ENCODE measurements at regions not wholly inside any gene's neighbourhood (a gene's known extent, or its start where the extent isn't known, plus 50 kb on each side); places are given as distances from the start of the nearest gene placed in this dataset.

DNA sequence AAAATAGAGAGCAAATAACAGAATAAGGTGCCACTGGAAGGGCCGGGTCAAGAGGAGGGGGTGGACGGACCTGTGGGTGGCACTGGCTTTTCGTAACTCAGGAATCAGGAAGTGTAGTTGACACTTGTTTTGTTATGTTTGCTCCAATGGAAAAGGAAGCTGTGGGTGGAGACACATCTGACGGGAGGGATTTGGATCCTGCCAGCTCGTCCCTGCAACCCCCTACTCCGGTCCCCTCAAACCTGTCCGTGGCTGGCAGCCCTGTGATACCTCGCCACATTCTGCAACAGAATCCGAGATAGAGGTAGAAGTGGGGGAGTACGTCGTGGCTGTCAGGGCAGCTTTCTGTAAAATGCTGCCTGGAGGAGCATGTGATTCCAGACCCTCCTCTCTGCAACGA, 104.2 kb upstream of the IER5L start:
- peak; percentile 1 for DNase-seq
- H3K27ac Mint-ChIP-seq = no peak overlapping the region
- H3K9me3 Mint-ChIP-seq = no peaks in the 10 kb centered on the region
- ChIA-PET CTCF (no interaction called here), POLR2A (no interaction called here)
- intact Hi-C loops (cut with micrococcal nuclease) = no loop called here
- no peak overlapping the region for H3K4me3 Mint-ChIP-seq
- no peaks in the 10 kb centered on the region for H3K36me3 Mint-ChIP-seq
- H3K27me3 Mint-ChIP-seq = no peaks in the 10 kb centered on the region
- H3K4me1 Mint-ChIP-seq (ENCODE audit: low read depth) = no peaks in the 10 kb centered on the region

DNA sequence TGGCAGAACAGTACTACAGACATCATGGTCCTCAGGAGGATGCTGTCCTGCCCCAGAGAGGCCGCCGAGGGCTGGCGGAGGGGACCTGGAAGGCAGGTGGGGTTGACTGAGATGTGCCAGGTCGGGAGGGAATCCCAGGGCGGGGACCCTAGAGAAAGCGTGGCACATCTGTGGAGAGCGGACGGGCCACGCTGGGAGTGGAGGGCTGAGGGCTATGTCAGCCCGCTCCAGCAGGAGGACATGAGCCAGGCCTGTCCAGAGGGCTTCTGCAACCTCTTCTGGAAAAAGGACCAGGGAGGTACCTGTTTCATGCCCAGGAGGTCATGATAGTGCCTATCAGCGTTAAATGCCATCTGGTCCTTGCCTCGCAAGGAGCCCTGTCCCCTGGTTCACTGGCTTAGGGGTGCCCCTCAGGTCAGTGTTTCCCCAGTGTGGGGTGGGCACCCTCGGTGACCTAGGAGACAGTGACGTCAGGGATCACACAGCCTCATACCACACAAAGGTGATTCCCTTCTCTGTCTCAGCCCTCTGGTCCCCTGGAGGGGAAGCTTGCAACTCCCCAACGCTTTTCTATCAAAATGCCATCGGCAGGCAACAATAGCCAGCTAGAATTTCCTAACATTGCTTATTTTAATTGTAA, 103.6 kb upstream of the IER5L start:
- Mint-ChIP-seq H3K27ac (no peak overlapping the region), H3K9me3 (no peaks in the 10 kb centered on the region), H3K4me1 (ENCODE audit: low read depth) (no peaks in the 10 kb centered on the region), H3K4me3 (no peak overlapping the region), H3K27me3 (no peaks in the 10 kb centered on the region), H3K36me3 (no peaks in the 10 kb centered on the region)
- DNase-seq = peak; percentile 7
- ChIA-PET CTCF (no interaction called here), POLR2A (no interaction called here)
- intact Hi-C loops (cut with micrococcal nuclease) = no loop called here

DNA sequence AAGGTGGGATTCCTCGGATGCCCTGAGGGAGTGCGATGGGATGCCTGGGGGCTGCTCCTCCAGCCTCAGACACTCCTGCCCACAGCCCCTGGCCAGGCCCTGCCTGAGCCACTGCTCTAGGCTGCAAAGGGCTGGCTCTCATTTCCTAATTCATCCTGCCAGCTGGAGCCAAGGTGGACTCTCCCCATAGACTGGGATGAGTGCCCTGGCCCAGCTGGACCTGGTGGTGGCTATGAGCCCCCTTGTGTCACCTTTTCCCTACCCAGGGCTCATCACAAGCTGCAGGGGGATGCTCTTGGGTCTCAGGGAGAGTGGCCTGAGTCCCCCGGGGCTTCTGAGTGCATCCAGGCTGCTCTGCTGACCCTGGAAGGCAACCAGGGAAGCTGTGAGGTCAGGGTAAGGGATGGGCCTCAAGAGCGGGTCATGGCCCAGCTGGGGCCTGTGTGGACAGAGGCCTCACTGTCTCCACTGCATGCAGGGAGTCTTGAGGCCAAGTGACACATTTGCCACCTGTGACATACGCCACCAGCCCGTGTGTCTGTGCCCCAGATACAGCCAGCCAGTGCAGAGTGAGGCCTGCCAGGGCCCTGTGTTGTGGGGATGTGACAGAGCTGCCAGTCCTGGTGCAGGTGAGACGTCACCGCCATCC, 102.7 kb upstream of the IER5L start:
- Mint-ChIP-seq H3K36me3 (no peaks in the 10 kb centered on the region), H3K4me3 (no peak overlapping the region), H3K27me3 (no peaks in the 10 kb centered on the region), H3K9me3 (no peaks in the 10 kb centered on the region), H3K4me1 (ENCODE audit: low read depth) (peaks cover 3% of the 10 kb centered on the region), H3K27ac (no peak overlapping the region)
- intact Hi-C loops (cut with micrococcal nuclease) = no loop called here
- ChIA-PET CTCF (no interaction called here), POLR2A (no interaction called here)
- DNase-seq = peak; percentile 5

DNA sequence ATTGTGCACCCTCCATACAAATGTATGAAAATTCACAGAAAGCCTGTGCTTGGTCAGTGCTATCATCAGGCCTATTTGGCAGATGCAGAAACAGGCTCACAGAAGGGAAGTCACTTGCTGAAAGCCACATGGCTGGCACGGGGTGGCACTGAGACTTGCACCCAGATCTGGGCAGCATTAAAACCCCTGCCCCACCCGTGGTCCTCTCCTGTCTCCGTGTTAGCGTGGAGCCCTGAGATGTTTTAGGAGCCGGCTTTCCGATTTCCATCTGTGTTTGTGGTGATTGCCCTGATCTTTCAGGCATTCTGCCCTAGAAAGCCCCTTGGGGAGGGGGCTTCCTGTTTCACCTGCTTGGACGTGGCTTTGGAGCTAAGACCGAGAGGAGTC, 102.2 kb upstream of the IER5L start:
- Mint-ChIP-seq H3K4me3 (no peak overlapping the region), H3K9me3 (no peaks in the 10 kb centered on the region), H3K4me1 (ENCODE audit: low read depth) (peaks cover 3% of the 10 kb centered on the region), H3K27me3 (no peaks in the 10 kb centered on the region), H3K27ac (no peak overlapping the region), H3K36me3 (no peaks in the 10 kb centered on the region)
- POLR2A ChIA-PET = no interaction called here
- intact Hi-C loops (cut with micrococcal nuclease) = no loop called here
- CTCF ChIA-PET = no interaction called here
- no peak for DNase-seq

DNA sequence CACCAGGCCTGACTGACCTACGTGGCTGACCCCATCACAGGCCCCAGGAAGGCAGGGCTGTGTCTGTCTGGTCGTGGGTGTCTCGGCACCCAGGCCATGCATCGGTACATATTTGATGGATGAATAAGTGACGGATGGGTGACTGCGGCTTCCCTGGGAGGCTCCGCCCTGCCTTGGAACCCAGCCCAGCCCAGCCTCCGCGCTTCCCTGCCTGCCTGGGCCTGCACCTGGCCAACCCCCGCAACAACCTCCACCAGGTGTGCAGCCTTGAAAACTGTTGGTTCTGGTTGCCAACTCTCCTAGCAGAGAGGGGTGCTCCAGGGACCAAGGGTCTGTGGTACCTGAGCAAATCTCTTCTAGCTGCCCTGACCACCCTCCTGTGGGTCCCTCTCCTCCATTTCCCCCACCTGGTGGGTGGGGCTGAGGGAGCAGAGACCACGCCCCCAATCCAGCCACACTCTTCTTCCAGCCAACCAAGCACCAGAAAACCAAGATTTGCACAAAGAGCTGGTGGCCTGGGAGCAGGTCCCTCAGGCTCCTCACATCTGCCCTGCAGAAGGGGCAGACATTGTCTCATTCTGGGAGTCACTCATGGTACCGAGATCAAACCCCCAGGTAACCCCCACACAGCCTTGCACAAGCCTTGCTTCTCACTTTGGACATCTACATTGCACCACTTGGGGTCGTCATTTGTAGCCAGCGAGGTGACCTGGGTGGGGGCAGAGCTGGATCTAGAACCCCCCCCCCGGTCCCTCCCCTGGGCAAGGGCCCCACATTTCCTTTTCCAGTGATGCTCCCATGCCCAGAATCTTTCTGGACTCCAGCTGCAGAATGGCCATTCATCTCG, 100.6 kb upstream of the IER5L start:
- Mint-ChIP-seq H3K4me1 (ENCODE audit: low read depth) (peaks cover 3% of the 10 kb centered on the region), H3K27me3 (no peaks in the 10 kb centered on the region), H3K27ac (no peak overlapping the region), H3K4me3 (no peak overlapping the region), H3K9me3 (no peaks in the 10 kb centered on the region), H3K36me3 (no peaks in the 10 kb centered on the region)
- intact Hi-C loops (cut with micrococcal nuclease) = no loop called here
- peak; percentile 1 for DNase-seq
- ChIA-PET POLR2A (no interaction called here), CTCF (no interaction called here)

DNA sequence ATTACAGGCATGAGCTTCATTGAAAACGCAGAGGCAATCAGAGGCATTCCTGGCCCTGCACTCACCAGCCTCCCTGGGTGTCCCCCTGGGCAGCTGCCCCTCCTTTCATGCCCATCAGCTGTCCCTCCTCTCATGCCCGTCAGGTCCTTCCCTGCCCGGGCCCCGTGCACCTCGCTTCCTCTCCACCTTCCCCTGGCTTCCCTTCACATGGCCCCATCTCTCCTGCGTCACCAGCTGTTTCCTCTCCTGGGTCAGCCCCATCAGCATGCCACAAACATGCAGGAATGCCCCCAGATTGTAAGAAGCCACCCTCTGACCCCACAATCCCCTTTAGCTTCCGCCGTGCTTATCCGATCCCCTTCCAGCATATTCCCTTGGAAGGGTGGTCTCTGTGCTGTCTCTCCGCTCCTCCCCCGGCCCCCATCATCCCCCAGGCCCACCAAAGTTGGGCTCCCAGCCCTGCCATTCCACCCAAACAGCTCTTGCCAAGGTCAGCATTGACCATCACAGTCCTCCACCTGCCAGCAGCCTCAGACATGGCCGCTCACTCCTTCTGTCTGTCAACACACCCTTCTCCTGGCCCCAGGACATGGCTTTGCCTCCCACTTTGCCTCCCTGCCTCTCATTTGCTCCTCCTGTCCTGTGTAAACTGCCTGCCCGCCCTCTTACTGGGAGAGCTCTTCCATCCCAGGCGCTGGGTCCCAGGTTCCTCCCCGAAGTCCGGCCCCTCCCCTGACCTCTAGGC, 98.6 kb upstream of the IER5L start:
- no peaks in the 10 kb centered on the region for H3K9me3 Mint-ChIP-seq
- H3K27ac Mint-ChIP-seq = no peak overlapping the region
- ChIA-PET POLR2A (no interaction called here), CTCF (interaction anchor here (0.9 kb wide), 1 partner anchor 102 kb away, joined by 3 read pairs; no protein-coding TSS in a partner anchor)
- no peak for DNase-seq
- no peak overlapping the region for H3K4me3 Mint-ChIP-seq
- H3K4me1 Mint-ChIP-seq (ENCODE audit: low read depth) = peaks cover 8% of the 10 kb centered on the region
- intact Hi-C loops (cut with micrococcal nuclease) = no loop called here
- no peaks in the 10 kb centered on the region for H3K27me3 Mint-ChIP-seq
- no peaks in the 10 kb centered on the region for H3K36me3 Mint-ChIP-seq

DNA sequence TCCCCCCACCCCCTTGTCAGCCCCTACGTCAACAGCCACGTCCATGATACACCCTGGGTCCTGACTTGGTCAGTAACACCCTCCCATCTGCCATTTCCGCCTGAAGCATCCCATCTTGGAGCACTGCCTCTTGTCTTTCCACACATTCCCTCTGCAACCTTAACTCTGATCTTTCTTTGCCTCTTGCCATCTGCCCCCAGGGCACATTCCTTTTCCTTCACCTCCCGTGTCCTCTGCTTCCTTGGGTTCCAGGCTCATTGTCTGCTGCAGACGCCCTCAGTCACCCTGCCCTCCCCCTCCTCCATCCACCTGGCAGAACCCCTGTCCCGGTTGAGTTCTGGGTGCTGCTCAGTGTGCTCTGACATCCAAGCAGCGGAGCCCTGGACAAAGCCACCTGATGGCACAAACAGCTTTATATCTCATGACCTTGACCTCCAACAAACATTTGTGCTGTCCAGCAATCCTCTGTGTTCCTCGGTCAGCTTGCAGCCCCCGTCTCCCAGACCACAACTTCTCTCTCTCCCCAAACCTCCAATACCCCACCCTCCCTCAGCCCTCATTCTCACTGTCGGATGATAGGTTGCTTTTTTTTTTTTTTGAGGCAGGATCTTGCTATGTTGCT, 97.7 kb upstream of the IER5L start:
- H3K4me1 Mint-ChIP-seq (ENCODE audit: low read depth) = peaks cover 16% of the 10 kb centered on the region
- no peaks in the 10 kb centered on the region for H3K9me3 Mint-ChIP-seq
- no peaks in the 10 kb centered on the region for H3K27me3 Mint-ChIP-seq
- ChIA-PET CTCF (interaction anchor here (1.3 kb wide), 1 partner anchor 133 kb away, joined by 4 read pairs; no protein-coding TSS in a partner anchor), POLR2A (no interaction called here)
- no peak overlapping the region for H3K27ac Mint-ChIP-seq
- H3K4me3 Mint-ChIP-seq = no peak overlapping the region
- H3K36me3 Mint-ChIP-seq = no peaks in the 10 kb centered on the region
- intact Hi-C loops (cut with micrococcal nuclease) = no loop called here
- no peak for DNase-seq

DNA sequence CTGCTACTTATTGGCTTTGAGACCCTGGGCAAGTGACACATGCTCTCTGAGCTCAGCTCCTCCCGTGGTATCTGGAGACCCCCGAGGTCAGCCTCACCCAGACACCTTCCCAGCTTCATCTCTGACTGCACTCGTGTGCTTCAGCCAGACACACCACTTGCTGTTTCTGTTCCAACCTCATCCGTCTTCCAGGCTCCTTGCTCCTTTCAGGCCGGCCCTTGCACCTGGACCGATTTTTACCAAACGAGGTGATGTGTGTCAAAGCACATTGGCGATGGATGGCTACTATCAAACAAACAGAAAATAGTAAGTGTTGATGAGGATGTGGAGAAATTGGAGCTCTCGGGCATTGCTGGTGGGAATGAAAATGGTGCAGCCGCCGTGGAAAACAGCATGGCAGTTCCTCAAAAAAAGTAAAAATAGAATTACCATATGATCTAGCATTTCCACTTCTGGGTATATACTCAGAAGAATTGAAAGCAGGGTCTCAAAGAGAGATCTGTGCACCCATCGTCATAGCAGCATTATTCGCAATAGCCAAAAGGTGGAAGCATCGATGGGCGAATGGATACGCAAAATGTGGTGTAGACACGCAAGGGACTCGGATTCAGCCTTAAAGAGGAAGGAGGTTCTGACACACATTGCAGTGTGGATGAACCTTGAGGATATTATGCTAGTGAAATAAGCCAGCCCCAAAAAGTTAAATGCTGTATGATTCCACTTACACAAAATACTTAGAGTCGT, 96.1 kb upstream of the IER5L start:
- H3K4me1 Mint-ChIP-seq (ENCODE audit: low read depth) = peaks cover 24% of the 10 kb centered on the region
- CTCF ChIA-PET = interaction anchor here (0.6 to 1.8 kb wide), 3 partner anchors 100 to 1773 kb away, joined by 3 to 4 read pairs (median 3); no protein-coding TSS in a partner anchor
- POLR2A ChIA-PET = no interaction called here
- H3K27ac Mint-ChIP-seq = no peak overlapping the region
- no peaks in the 10 kb centered on the region for H3K36me3 Mint-ChIP-seq
- intact Hi-C loops (cut with micrococcal nuclease) = no loop called here
- H3K27me3 Mint-ChIP-seq = no peaks in the 10 kb centered on the region
- no peak overlapping the region for H3K4me3 Mint-ChIP-seq
- peak; percentile 8 for DNase-seq
- H3K9me3 Mint-ChIP-seq = no peaks in the 10 kb centered on the region

DNA sequence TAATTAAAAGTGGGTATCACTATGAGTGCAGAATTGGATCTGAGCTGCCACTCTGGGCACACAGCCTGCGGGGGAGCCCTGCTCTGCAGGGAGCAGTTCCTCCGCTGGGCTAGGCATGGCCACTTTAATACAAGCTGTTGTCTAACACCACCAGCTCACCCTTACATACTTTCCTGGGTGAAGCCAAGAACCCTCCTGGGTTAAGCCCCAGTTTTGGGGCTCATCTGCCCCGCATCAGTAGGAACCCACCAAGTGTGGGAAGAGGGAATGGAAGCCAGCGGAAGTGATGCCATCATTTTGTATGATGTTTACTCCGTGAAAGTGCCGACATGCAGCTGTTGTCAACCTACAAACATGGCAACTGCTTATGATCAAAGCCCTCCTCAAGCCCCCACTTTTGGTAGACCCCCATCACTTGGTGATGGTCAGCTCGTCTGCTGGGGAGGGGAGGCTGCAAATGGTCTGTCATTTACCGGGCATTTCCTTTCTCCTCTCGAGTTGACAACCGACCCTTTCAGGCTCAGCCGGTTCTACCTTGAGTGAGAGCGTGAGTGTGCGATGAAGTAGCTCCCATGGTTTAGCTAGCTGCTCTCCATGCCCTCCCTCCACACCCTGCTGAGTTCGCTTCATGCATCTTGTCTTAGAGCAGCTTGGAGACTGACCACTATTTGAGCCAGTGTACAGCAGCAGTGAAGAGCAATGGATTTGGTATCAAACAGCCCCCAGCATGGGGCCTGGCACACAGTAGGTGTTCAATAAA, 95.3 kb upstream of the IER5L start:
- DNase-seq = peak; percentile 4
- H3K27me3 Mint-ChIP-seq = no peaks in the 10 kb centered on the region
- H3K36me3 Mint-ChIP-seq = no peaks in the 10 kb centered on the region
- ChIA-PET POLR2A (no interaction called here), CTCF (interaction anchor here (0.6 to 1.8 kb wide), 3 partner anchors 99 to 1774 kb away, joined by 3 to 4 read pairs (median 3); no protein-coding TSS in a partner anchor)
- H3K27ac Mint-ChIP-seq = no peak overlapping the region
- intact Hi-C loops (cut with micrococcal nuclease) = no loop called here
- H3K4me1 Mint-ChIP-seq (ENCODE audit: low read depth) = peaks cover 24% of the 10 kb centered on the region
- H3K4me3 Mint-ChIP-seq = no peak overlapping the region
- H3K9me3 Mint-ChIP-seq = no peaks in the 10 kb centered on the region

DNA sequence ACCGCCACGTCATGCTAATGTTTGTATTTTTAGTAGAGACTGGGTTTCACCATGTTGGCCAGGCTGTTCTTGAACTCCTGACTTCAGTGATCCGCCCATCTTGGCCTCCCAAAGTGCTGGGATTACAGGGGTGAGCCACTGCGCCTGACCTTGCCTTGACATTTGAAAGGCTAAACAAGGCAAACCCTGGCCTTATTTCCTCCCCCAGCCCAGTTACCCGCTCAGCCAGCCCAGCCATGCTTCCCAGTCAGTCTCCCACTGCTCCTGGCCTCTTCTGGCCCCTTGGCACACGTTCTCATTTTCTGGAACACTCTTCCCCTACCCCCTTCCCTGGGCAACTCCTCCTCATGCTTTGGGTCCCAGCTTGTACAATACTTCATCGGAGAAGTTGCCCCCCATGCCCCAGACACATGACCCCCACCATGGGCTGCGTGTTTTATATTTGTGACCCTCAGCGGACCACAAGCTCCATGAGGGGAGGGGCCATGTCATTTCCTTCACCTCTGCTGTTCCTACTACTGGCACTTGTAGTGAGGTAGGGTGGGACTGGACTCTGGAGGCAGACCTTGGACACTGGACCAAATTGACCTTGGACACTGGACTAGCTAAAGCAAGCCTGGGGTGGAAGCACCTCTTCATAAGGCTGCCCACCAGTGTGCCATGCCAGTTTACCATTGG, 94.4 kb upstream of the IER5L start:
- no peak for DNase-seq
- no peak overlapping the region for H3K4me3 Mint-ChIP-seq
- peaks cover 24% of the 10 kb centered on the region for H3K4me1 Mint-ChIP-seq (ENCODE audit: low read depth)
- H3K27ac Mint-ChIP-seq = no peak overlapping the region
- CTCF ChIA-PET = interaction anchor here (1.8 kb wide), 1 partner anchor 100 kb away, joined by 4 read pairs; no protein-coding TSS in a partner anchor
- H3K27me3 Mint-ChIP-seq = no peaks in the 10 kb centered on the region
- H3K9me3 Mint-ChIP-seq = no peaks in the 10 kb centered on the region
- POLR2A ChIA-PET = no interaction called here
- intact Hi-C loops (cut with micrococcal nuclease) = no loop called here
- no peaks in the 10 kb centered on the region for H3K36me3 Mint-ChIP-seq
